ENCODE measurements at regions not wholly inside any gene's neighbourhood (a gene's known extent, or its start where the extent isn't known, plus 50 kb on each side); places are given as distances from the start of the nearest gene placed in this dataset.

DNA sequence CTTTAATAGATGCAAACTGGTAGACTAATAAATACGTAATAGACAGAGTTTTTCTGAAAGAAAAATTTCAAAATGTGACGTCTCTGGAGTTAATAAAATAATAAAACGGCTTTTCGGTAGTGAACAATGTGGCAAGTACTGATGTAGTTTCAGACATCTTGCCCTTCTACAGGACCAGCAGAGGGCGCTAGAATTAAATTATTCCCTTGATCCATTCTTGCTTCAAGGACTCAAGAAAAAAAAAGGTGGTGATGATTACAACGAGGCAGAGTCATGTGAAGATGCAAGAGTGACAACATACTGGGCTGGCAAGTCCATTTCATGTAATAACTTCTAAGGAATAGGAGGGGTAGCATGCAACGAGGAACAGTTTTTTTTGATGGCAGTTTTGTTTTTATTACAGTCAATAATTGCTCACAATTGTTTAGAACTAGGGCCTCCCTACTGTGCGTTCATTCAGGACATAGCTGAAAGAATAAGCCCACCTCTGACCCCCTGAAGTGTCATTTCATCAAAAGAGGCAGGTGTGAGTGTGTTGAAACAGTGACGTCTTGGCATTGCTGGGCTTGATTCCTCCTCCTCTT is 101.0 kb upstream of the GZMB start (continued):
- TF ChIP-seq, protein P1, sequence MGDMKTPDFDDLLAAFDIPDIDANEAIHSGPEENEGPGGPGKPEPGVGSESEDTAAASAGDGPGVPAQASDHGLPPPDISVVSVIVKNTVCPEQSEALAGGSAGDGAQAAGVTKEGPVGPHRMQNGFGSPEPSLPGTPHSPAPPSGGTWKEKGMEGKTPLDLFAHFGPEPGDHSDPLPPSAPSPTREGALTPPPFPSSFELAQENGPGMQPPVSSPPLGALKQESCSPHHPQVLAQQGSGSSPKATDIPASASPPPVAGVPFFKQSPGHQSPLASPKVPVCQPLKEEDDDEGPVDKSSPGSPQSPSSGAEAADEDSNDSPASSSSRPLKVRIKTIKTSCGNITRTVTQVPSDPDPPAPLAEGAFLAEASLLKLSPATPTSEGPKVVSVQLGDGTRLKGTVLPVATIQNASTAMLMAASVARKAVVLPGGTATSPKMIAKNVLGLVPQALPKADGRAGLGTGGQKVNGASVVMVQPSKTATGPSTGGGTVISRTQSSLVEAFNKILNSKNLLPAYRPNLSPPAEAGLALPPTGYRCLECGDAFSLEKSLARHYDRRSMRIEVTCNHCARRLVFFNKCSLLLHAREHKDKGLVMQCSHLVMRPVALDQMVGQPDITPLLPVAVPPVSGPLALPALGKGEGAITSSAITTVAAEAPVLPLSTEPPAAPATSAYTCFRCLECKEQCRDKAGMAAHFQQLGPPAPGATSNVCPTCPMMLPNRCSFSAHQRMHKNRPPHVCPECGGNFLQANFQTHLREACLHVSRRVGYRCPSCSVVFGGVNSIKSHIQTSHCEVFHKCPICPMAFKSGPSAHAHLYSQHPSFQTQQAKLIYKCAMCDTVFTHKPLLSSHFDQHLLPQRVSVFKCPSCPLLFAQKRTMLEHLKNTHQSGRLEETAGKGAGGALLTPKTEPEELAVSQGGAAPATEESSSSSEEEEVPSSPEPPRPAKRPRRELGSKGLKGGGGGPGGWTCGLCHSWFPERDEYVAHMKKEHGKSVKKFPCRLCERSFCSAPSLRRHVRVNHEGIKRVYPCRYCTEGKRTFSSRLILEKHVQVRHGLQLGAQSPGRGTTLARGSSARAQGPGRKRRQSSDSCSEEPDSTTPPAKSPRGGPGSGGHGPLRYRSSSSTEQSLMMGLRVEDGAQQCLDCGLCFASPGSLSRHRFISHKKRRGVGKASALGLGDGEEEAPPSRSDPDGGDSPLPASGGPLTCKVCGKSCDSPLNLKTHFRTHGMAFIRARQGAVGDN (CRISPR knock-in tag; IDR thresholded peaks at IDR 0.05): no peak
- TF ChIP-seq, protein P2, sequence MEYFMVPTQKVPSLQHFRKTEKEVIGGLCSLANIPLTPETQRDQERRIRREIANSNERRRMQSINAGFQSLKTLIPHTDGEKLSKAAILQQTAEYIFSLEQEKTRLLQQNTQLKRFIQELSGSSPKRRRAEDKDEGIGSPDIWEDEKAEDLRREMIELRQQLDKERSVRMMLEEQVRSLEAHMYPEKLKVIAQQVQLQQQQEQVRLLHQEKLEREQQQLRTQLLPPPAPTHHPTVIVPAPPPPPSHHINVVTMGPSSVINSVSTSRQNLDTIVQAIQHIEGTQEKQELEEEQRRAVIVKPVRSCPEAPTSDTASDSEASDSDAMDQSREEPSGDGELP (IDR thresholded peaks at IDR 0.05; ENCODE audit: borderline replicate concordance, low read depth): no peak
- TF ChIP-seq TCF7 (IDR thresholded peaks at IDR 0.05; ENCODE audit: low read depth) (no peak), SCMH1 (CRISPR knock-in tag; IDR thresholded peaks at IDR 0.05; ENCODE audit: borderline replicate concordance) (no peak), CC2D1A (CRISPR knock-in tag; IDR thresholded peaks at IDR 0.05) (no peak), XBP1 (CRISPR knock-in tag; IDR thresholded peaks at IDR 0.05) (no peak), MED13 (CRISPR knock-in tag; IDR thresholded peaks at IDR 0.05) (no peak), TBX3 (IDR thresholded peaks at IDR 0.05; ENCODE audit: borderline replicate concordance) (no peak), ERF (CRISPR knock-in tag; IDR thresholded peaks at IDR 0.05) (0 out of 2 replicates have a peak, but pooled peaks have one; percentile 50)
- TF ChIP-seq, protein P3, sequence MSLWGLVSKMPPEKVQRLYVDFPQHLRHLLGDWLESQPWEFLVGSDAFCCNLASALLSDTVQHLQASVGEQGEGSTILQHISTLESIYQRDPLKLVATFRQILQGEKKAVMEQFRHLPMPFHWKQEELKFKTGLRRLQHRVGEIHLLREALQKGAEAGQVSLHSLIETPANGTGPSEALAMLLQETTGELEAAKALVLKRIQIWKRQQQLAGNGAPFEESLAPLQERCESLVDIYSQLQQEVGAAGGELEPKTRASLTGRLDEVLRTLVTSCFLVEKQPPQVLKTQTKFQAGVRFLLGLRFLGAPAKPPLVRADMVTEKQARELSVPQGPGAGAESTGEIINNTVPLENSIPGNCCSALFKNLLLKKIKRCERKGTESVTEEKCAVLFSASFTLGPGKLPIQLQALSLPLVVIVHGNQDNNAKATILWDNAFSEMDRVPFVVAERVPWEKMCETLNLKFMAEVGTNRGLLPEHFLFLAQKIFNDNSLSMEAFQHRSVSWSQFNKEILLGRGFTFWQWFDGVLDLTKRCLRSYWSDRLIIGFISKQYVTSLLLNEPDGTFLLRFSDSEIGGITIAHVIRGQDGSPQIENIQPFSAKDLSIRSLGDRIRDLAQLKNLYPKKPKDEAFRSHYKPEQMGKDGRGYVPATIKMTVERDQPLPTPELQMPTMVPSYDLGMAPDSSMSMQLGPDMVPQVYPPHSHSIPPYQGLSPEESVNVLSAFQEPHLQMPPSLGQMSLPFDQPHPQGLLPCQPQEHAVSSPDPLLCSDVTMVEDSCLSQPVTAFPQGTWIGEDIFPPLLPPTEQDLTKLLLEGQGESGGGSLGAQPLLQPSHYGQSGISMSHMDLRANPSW (CRISPR knock-in tag; IDR thresholded peaks at IDR 0.05; ENCODE audit: borderline replicate concordance): no peak
- TF ChIP-seq, protein P4, sequence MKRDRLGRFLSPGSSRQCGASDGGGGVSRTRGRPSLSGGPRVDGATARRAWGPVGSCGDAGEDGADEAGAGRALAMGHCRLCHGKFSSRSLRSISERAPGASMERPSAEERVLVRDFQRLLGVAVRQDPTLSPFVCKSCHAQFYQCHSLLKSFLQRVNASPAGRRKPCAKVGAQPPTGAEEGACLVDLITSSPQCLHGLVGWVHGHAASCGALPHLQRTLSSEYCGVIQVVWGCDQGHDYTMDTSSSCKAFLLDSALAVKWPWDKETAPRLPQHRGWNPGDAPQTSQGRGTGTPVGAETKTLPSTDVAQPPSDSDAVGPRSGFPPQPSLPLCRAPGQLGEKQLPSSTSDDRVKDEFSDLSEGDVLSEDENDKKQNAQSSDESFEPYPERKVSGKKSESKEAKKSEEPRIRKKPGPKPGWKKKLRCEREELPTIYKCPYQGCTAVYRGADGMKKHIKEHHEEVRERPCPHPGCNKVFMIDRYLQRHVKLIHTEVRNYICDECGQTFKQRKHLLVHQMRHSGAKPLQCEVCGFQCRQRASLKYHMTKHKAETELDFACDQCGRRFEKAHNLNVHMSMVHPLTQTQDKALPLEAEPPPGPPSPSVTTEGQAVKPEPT (CRISPR knock-in tag; IDR thresholded peaks at IDR 0.05; ENCODE audit: low read depth): no peak
- TF ChIP-seq, protein P5, sequence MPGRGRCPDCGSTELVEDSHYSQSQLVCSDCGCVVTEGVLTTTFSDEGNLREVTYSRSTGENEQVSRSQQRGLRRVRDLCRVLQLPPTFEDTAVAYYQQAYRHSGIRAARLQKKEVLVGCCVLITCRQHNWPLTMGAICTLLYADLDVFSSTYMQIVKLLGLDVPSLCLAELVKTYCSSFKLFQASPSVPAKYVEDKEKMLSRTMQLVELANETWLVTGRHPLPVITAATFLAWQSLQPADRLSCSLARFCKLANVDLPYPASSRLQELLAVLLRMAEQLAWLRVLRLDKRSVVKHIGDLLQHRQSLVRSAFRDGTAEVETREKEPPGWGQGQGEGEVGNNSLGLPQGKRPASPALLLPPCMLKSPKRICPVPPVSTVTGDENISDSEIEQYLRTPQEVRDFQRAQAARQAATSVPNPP (CRISPR knock-in tag; IDR thresholded peaks at IDR 0.05): no peak
- TF ChIP-seq, protein P6, sequence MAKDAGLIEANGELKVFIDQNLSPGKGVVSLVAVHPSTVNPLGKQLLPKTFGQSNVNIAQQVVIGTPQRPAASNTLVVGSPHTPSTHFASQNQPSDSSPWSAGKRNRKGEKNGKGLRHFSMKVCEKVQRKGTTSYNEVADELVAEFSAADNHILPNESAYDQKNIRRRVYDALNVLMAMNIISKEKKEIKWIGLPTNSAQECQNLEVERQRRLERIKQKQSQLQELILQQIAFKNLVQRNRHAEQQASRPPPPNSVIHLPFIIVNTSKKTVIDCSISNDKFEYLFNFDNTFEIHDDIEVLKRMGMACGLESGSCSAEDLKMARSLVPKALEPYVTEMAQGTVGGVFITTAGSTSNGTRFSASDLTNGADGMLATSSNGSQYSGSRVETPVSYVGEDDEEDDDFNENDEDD (CRISPR knock-in tag; IDR thresholded peaks at IDR 0.05; ENCODE audit: borderline replicate concordance): 0 out of 2 replicates have a peak, but pooled peaks have one; percentile 16

Measured in HepG2 (cell line).